ENCODE measurements at regions not wholly inside any gene's neighbourhood (a gene's known extent, or its start where the extent isn't known, plus 50 kb on each side); places are given as distances from the start of the nearest gene placed in this dataset.

DNA sequence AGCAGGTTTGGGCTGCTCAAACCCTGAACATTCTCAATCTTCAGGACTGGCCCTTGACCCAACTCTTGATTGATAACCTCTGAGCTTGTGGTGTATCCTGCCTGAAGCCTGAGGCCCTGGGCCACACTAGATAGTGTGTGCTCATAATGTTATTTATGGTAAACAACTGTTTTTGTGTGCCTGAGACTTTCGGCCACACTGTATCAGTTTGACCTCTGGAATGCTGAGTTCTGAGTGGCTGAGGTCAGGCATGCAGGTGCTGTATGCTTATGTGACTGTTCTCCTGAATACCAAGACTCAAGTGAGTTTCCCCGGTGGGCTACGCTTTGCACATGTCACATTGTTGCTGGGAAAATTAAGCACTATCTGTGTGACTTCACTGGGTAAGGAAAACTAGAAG is 82.2 kb upstream of the RMP24 start:
- TF ChIP-seq POLR2A (IDR thresholded peaks at IDR 0.05; ENCODE audit: low read depth, low read length) = no peak
- TF ChIP-seq TAF1 (IDR thresholded peaks at IDR 0.05; ENCODE audit: low read depth, low read length) = no peak
- no peak for TF ChIP-seq POU2F2 (IDR thresholded peaks at IDR 0.05; ENCODE audit: low read depth, low read length)

Data from GM12891 (cell line).